GM23248 (cell line): ENCODE measurements at regions not wholly inside any gene's neighbourhood (a gene's known extent, or its start where the extent isn't known, plus 50 kb on each side); places are given as distances from the start of the nearest gene placed in this dataset.

Source experiments
- DNase-seq: peaks from one replicate; pipeline ENCODE4 v3.0.0-alpha.2; 2015
- H2AFZ ChIP-seq: fragments of 200-600 bp; sonication (generic); 2 replicates; pipeline ENCODE4 v1.6.1; 2016; ENCODE audit warnings: antibody characterized with exemption
- H3F3A ChIP-seq: fragments of 200-600 bp; sonication (generic); 2 replicates; pipeline ENCODE4 v1.6.1; 2016; ENCODE audit warnings: mild to moderate bottlenecking, antibody characterized with exemption, mixed run types; ENCODE audit not compliant: insufficient read depth
- H3K27ac ChIP-seq: fragments of 200-600 bp; sonication (generic); 2 replicates; pipeline ENCODE4 v1.5.1; 2016; ENCODE audit warnings: mild to moderate bottlenecking
- H3K27me3 ChIP-seq: fragments of 200-600 bp; sonication (generic); replicated peaks from 2 replicates; pipeline ENCODE4 v1.6.1; 2016; ENCODE audit warnings: mild to moderate bottlenecking; ENCODE audit not compliant: insufficient read depth
- H3K36me3 ChIP-seq: fragments of 200-600 bp; sonication (generic); 2 replicates; pipeline ENCODE4 v1.6.1; 2016; ENCODE audit warnings: low read depth, mild to moderate bottlenecking
- H3K4me1 ChIP-seq: fragments of 200-600 bp; sonication (generic); 2 replicates; pipeline ENCODE4 v1.6.1; 2016; ENCODE audit warnings: mild to moderate bottlenecking; ENCODE audit not compliant: insufficient read depth
- H3K4me2 ChIP-seq: fragments of 200-600 bp; sonication (generic); one replicate; pipeline ENCODE4 v1.6.1; 2016; ENCODE audit warnings: mild to moderate bottlenecking; ENCODE audit not compliant: unreplicated experiment
- H3K4me3 ChIP-seq: fragments of 200-600 bp; sonication (generic); 2 replicates; pipeline ENCODE4 v1.5.1; 2016; ENCODE audit warnings: mild to moderate bottlenecking
- H3K79me2 ChIP-seq: fragments of 200-600 bp; sonication (generic); 2 replicates; pipeline ENCODE4 v1.6.1; 2016; ENCODE audit warnings: mild to moderate bottlenecking; ENCODE audit not compliant: insufficient read depth
- H3K9ac ChIP-seq: fragments of 200-600 bp; sonication (generic); 2 replicates; pipeline ENCODE4 v1.6.1; 2016; ENCODE audit warnings: mild to moderate bottlenecking
- H3K9me2 ChIP-seq: fragments of 200-600 bp; sonication (generic); 2 replicates; pipeline ENCODE4 v1.6.1; 2016; ENCODE audit warnings: mixed run types, mild to moderate bottlenecking, moderate library complexity; ENCODE audit not compliant: insufficient read depth
- H3K9me3 ChIP-seq: fragments of 200-600 bp; sonication (generic); one replicate; pipeline ENCODE4 v1.6.1; 2017; ENCODE audit warnings: low read depth
- H4K20me1 ChIP-seq: fragments of 200-600 bp; sonication (generic); 2 replicates; pipeline ENCODE4 v1.6.0; 2016; ENCODE audit not compliant: insufficient read depth
- EZH2 ChIP-seq: fragments of 200-600 bp; sonication (generic); IDR thresholded peaks from 2 replicates; pipeline ENCODE4 v1.6.1; 2018; ENCODE audit warnings: antibody characterized with exemption, mild to moderate bottlenecking; ENCODE audit not compliant: insufficient read depth, poor library complexity, severe bottlenecking
- EZH2phosphoT487 ChIP-seq: fragments of 200-600 bp; sonication (generic); IDR thresholded peaks from 2 replicates; pipeline ENCODE4 v1.6.1; 2018; ENCODE audit warnings: antibody characterized with exemption, moderate library complexity, mild to moderate bottlenecking, low read depth; ENCODE audit not compliant: insufficient read depth
- WGBS, 2 experiments: methylation state at CpG; one replicate each; pipeline ENCODE4 v1.1.6; 2015 to 2017; ENCODE audit warnings: low lambda C conversion rate in 2 of 2, low coverage in 1 of 2; ENCODE audit errors: missing lambda C conversion rate in 2 of 2; 5-methylcytosine and 5-hydroxymethylcytosine counted together
- in situ Hi-C: fragments of 300-500 bp; cut with MboI; formaldehyde crosslinking; loops from 2 replicates; pipeline ENCODE4 v1.15.0; 2020

DNA sequence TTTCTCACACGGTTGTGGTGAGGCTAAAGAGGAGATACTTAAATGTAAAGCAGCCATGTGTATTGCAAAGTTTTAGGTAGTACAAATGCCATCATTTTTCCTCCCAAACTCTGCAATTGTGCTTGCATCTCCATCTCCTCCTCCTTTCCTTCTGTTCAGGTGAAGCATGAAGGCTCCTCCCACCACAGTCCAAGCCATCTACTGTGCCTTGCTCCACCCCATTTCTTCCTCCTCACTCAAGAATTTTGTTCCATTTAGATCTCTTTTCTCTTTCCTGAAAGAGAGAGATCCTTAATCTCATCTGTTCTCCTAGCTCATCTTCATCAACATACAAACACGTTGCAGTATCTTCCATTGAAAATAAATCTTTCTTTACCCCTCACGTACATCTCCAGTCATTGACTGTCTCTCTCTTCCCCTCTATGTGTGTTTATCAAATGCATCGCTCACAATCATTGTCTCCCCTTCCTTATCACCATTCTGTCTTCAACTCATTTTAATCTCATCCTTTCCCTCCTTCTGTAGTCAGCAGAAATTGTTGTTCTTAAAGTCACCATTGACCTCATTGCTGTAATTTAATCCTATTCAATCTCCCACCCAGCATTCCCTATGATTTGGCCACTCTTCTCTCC lies 392.1 kb downstream of the RAD51AP2 start:
- Histone ChIP-seq H3K27me3 (no peaks in the 10 kb centered on the region), H3K79me2 (no peaks in the 10 kb centered on the region), H3K4me3 (no peak overlapping the region), H2AFZ (no peak overlapping the region), H3K36me3 (no peaks in the 10 kb centered on the region), H3K4me1 (no peaks in the 10 kb centered on the region), H3K9me3 (no peaks in the 10 kb centered on the region), H3K4me2 (no peak overlapping the region), H3F3A (no peaks in the 10 kb centered on the region), H4K20me1 (no peaks in the 10 kb centered on the region), H3K27ac (no peak overlapping the region), H3K9me2 (no peaks in the 10 kb centered on the region), H3K9ac (no peak overlapping the region)
- no peak for TF ChIP-seq EZH2
- no peak for TF ChIP-seq EZH2phosphoT487
- in situ Hi-C loops: no loop called here
- 13 to 15% methylated on average over 4 of the region's 4 CpGs for WGBS, 2 experiments
- DNase-seq: no peak

DNA sequence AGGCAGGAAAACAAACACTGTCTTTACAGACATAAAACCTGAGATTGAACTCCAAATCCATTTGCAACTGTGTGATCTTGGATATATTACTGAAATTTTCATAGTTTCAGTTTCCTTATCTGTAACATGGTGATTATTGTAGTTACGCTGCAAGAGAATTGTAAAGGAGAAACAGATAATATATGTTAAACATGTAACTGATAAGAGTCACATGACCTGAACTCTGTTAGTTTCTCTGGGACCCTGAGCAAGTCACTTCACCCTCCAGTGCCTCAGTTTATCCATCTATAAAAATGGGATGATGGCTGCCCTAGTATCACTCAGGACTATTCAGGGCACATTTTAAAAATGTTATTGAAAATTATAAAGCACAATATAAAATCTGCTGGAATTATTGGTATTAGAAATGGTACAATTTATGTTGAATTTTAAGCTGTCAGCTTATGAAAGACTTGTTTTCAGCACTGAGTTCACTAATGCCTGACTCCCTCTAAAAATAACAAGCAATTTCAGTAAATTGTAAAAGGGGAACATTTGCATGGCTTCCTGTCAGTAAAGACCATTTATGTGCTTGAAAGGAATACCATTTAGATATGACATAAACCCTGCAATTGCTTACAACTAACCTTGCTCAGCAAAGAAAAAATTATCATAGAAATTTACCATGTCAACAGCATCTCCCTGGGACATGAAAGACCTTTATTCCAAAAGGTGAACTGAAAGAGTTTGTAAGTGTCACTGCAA lies 393.5 kb downstream of the RAD51AP2 start:
- Histone ChIP-seq H3K4me2 (no peak overlapping the region), H3K27ac (no peak overlapping the region), H3K36me3 (no peaks in the 10 kb centered on the region), H3K9ac (no peak overlapping the region), H2AFZ (no peak overlapping the region), H3K4me1 (no peaks in the 10 kb centered on the region), H3K27me3 (no peaks in the 10 kb centered on the region), H3K9me2 (no peaks in the 10 kb centered on the region), H3K4me3 (no peak overlapping the region), H3K79me2 (no peaks in the 10 kb centered on the region), H3F3A (no peaks in the 10 kb centered on the region), H4K20me1 (no peaks in the 10 kb centered on the region), H3K9me3 (no peaks in the 10 kb centered on the region)
- WGBS, 2 experiments: 79 to 81% methylated on average over 1 of the region's 1 CpG
- no peak for DNase-seq
- in situ Hi-C loops: no loop called here
- TF ChIP-seq EZH2: no peak
- TF ChIP-seq EZH2phosphoT487: no peak

DNA sequence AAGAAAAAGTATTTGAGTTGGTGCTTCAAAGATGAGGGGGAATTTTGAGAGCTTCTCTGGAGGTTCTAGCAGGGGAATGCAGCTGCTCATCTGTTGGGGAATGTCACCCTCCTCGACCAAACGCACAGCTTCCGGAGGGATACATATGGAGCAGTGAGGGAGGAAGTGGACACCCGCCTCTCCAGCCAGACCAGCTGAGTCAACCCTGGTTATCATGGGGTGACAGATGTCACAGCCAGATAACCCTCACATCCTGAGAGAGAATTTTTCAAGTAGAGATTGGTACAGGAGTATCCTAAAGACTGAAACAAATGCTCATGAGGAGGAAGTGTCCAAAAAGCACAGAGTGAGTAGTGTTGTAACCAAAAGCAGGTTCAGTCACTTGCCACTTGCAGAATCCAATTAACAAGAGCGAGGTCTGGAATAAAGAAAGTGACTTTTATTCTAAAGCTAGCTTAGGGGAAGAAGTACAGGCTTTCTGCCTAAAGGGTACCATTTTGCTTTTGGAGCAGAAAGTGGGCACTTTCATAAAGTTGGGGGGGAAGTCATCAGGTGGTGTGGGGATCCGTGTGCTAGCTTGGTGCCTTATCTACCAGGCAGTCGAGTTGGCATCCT lies 395.2 kb downstream of the RAD51AP2 start:
- Histone ChIP-seq H3K9me2 (no peaks in the 10 kb centered on the region), H3K27ac (no peak overlapping the region), H3K9me3 (no peaks in the 10 kb centered on the region), H3K4me2 (no peak overlapping the region), H3F3A (no peaks in the 10 kb centered on the region), H2AFZ (no peak overlapping the region), H3K36me3 (no peaks in the 10 kb centered on the region), H3K27me3 (no peaks in the 10 kb centered on the region), H3K4me3 (no peak overlapping the region), H3K9ac (no peak overlapping the region), H4K20me1 (no peaks in the 10 kb centered on the region), H3K79me2 (no peaks in the 10 kb centered on the region), H3K4me1 (no peaks in the 10 kb centered on the region)
- no peak for TF ChIP-seq EZH2phosphoT487
- no peak for TF ChIP-seq EZH2
- DNase-seq: no peak
- WGBS, 2 experiments: 27 to 28% methylated on average over 7 of the region's 7 CpGs
- in situ Hi-C loops: no loop called here

DNA sequence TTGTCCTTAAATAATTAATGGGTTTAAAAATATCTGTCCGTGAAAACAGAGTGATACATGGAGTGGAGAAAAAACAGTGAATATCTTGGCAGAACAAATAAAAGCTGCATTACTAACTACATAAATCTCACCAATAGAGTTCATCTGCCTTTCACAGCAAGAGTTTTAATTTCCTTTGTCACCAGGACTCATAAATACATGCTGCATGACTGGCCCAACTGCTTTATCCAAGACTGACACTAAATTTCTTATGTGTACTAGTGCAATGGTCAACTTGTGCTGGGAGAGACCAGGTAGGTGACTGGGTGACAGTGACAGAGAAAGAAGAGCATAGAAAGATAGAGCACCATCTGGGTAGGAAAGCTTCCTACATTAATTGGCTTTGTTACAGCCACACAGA lies 402.8 kb downstream of the RAD51AP2 start:
- Histone ChIP-seq H3K4me1 (no peaks in the 10 kb centered on the region), H3K79me2 (no peaks in the 10 kb centered on the region), H3K9me3 (no peaks in the 10 kb centered on the region), H3K27ac (no peak overlapping the region), H3K27me3 (no peaks in the 10 kb centered on the region), H3F3A (no peaks in the 10 kb centered on the region), H2AFZ (no peak overlapping the region), H3K9me2 (no peaks in the 10 kb centered on the region), H4K20me1 (no peaks in the 10 kb centered on the region), H3K9ac (no peak overlapping the region), H3K4me2 (no peak overlapping the region), H3K36me3 (no peaks in the 10 kb centered on the region), H3K4me3 (no peak overlapping the region)
- TF ChIP-seq EZH2phosphoT487 (no peak), EZH2 (no peak)
- in situ Hi-C loops: no loop called here
- no peak for DNase-seq
- 4 to 5% methylated on average over 1 of the region's 1 CpG for WGBS, 2 experiments
